ENCODE measurements at regions not wholly inside any gene's neighbourhood (a gene's known extent, or its start where the extent isn't known, plus 50 kb on each side); places are given as distances from the start of the nearest gene placed in this dataset.

DNA sequence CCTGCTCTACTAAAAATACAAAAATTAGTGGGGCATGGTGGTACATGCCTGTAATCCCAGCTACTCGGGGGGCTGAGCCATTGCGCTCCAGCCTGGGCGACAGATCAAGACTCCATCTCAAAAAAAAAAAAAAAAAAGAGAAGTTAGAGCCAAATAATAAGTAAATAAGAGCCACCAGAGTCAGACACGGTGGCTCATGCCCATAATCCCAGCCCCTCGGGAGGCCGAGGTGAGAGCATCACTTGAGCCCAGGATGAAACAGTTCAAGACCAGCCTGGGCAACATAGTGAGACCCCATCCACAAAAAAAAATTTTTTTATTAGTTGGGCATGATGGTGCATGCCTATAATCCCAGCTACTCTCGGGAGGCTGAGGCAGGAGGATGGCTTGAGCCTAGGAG lies 85.8 kb upstream of the LARP1 start:
- TF ChIP-seq NFIC (IDR thresholded peaks at IDR 0.05) (no peak), YY1 (IDR thresholded peaks at IDR 0.05; ENCODE audit: low read depth) (no peak), CEBPB (IDR thresholded peaks at IDR 0.05) (no peak), EP300 (IDR thresholded peaks at IDR 0.05; ENCODE audit: borderline replicate concordance) (no peak), CREB1 (IDR thresholded peaks at IDR 0.05; ENCODE audit: low read depth) (no peak), RAD21 (IDR thresholded peaks at IDR 0.05; ENCODE audit: low read depth) (no peak), FOXM1 (IDR thresholded peaks at IDR 0.05; ENCODE audit: borderline replicate concordance, low read depth) (no peak), TAF1 (IDR thresholded peaks at IDR 0.05; ENCODE audit: low read depth) (no peak), EGR1 (IDR thresholded peaks at IDR 0.05) (no peak)
- TF ChIP-seq, protein P1, sequence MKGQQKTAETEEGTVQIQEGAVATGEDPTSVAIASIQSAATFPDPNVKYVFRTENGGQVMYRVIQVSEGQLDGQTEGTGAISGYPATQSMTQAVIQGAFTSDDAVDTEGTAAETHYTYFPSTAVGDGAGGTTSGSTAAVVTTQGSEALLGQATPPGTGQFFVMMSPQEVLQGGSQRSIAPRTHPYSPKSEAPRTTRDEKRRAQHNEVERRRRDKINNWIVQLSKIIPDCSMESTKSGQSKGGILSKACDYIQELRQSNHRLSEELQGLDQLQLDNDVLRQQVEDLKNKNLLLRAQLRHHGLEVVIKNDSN (IDR thresholded peaks at IDR 0.05): no peak
- TF ChIP-seq, protein P2, sequence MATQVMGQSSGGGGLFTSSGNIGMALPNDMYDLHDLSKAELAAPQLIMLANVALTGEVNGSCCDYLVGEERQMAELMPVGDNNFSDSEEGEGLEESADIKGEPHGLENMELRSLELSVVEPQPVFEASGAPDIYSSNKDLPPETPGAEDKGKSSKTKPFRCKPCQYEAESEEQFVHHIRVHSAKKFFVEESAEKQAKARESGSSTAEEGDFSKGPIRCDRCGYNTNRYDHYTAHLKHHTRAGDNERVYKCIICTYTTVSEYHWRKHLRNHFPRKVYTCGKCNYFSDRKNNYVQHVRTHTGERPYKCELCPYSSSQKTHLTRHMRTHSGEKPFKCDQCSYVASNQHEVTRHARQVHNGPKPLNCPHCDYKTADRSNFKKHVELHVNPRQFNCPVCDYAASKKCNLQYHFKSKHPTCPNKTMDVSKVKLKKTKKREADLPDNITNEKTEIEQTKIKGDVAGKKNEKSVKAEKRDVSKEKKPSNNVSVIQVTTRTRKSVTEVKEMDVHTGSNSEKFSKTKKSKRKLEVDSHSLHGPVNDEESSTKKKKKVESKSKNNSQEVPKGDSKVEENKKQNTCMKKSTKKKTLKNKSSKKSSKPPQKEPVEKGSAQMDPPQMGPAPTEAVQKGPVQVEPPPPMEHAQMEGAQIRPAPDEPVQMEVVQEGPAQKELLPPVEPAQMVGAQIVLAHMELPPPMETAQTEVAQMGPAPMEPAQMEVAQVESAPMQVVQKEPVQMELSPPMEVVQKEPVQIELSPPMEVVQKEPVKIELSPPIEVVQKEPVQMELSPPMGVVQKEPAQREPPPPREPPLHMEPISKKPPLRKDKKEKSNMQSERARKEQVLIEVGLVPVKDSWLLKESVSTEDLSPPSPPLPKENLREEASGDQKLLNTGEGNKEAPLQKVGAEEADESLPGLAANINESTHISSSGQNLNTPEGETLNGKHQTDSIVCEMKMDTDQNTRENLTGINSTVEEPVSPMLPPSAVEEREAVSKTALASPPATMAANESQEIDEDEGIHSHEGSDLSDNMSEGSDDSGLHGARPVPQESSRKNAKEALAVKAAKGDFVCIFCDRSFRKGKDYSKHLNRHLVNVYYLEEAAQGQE (IDR thresholded peaks at IDR 0.05; ENCODE audit: low read depth): no peak
- TF ChIP-seq, protein P3, sequence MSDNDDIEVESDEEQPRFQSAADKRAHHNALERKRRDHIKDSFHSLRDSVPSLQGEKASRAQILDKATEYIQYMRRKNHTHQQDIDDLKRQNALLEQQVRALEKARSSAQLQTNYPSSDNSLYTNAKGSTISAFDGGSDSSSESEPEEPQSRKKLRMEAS (IDR thresholded peaks at IDR 0.05): no peak
